GM18502 (cell line): ENCODE measurements at regions not wholly inside any gene's neighbourhood (a gene's known extent, or its start where the extent isn't known, plus 50 kb on each side); places are given as distances from the start of the nearest gene placed in this dataset.
"Not testable (repeated sequence)": the region's sequence is repeated elsewhere in the genome, so short reads cannot be mapped to it uniquely, and the experiment has no call there.

Experiments
- ATAC-seq: cut with Tn5 transposase; IDR thresholded peaks from one replicate; pipeline ENCODE4 v1.9.1; 2021; ENCODE audit warnings: mild to moderate bottlenecking; ENCODE audit not compliant: unreplicated experiment, poor library complexity

DNA sequence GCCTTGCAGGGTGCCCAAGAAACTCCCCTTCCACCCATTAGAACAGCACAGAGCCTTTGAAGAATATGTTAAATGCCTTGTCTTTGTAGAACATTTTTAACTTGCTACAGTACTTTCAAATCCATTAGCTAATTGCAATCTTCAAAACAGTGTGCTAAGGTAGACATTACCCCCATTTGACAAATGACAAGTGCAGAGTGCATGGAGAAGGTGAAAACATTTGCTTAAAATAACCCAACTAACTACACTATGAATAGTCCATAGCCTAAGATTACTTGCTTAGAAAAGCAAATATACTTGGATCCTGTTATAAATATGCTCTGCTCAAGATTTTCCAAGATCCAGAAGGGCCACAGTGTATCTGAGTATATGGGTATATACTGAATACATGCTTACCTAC, 87.0 kb upstream of the G2E3 start:
- ATAC-seq: no peak

DNA sequence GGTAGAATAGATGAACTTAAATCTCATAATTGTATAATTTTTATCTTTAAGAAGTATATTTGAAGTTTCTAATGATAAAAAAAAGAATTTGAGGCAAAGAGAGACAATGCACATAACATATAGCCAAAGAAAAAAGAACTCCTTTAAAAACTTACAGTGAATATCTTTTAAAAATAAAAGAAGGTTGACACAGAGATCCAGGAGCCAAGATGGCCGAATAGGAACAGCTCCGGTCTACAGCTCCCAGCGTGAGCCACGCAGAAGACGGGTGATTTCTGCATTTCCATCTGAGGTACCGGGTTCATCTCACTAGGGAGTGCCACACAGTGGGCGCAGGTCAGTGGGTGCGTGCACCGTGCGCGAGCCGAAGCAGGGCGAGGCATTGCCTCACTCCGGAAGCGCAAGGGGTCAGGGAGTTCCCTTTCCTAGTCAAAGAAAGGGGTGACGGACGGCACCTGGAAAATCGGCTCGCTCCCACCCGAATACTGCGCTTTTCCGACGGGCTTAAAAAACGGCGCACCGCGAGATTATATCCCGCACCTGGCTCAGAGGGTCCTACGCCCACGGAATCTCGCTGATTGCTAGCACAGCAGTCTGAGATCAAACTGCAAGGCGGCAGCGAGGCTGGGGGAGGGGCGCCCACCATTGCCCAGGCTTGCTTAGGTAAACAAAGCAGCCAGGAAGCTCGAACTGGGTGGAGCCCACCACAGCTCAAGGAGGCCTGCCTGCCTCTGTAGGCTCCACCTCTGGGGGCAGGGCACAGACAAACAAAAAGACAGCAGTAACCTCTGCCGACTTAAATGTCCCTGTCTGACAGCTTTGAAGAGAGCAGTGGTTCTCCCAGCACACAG, 84.9 kb upstream of the G2E3 start:
- ATAC-seq: not testable (repeated sequence)

DNA sequence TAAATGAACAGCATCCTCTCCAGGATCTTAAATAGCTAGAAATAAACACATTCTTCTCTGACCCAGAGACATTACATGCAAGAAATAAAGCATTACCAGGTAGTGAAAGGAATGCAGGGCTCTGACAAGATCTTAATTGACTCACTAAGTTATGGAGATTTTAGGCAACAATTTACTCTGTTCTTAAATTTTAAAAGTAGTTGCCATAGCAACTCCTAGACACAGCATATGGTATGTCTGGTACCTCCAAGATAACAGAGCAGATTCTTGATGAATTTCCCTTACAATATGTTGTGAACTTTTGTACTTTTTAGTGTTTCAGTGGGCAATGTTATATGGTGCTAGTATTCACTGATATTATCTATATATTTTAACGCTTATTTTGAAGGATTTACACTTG, 76.7 kb upstream of the G2E3 start:
- no peak for ATAC-seq

DNA sequence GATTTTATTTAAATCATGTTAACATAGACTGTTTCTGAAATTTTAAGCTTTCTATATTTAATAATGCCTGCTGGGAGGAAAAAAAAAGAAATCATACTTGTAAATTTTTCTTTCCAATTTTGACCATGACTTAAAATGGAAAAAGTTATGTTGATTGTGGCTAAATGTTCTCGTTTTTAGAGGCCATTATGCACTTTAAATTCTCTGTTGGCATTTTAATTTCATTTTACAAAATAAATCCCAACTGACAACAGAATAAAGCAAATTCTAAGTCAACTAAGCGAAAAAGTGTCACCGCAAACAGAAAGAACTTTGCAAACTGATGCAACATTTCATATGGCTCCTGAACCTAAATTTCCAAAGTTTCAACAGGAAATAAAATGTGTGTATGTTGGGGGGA, 74.8 kb upstream of the G2E3 start:
- ATAC-seq: no peak

DNA sequence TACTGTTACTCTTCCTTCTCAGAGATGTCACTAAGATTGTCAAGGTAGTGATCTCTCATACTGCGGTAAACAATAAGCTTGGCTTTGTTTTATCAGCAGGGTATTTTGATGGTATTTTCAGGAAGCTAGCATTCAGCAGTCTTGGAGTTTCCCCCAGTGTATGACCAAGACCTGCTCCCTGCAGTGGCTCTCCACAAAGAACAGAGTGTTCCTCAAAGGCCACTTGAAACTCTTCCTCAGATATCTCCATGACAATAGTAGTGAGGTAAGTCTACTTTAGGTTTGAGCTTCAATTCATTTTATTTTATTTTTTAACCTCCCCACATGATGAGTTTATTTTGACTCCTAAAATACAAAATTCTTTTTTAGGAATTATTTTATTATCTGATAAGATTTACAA, 74.0 kb upstream of the G2E3 start:
- no peak for ATAC-seq

DNA sequence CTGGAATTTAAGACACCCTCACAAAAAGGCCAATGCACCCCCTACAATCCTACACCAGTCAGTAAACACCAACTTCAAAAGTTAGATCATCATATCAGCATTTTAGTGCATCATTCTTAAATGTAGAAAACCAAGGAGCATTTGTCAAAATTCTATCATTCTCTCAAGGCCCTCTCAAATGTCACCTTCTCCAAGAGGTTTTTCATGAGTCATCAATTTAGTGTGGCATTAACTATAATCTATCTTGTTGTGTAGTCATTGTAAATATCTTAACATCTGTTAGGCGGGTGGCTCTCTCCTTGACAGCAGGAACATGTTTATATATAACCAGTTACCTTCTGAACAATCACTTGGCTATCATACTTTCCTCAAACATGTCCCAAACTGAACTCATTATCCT, 62.1 kb upstream of the G2E3 start:
- no peak for ATAC-seq

DNA sequence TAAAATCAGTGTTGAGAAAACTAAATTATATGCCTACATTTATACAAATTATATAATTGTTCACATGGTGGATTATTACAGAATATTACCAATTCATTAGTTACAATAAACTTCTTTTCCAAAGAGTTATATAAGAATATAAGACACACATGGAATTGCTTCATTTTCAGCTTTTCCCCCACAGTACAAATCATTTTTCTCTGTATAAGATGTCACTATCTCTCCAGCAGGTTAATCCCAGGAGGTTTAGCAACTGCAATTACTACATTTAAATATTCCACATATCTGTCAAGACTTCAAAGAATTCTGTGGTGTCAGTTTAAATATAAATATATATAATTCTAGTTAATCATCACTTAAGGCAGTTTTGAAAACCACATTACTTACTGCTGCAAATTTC, 59.6 kb upstream of the G2E3 start:
- no peak for ATAC-seq

DNA sequence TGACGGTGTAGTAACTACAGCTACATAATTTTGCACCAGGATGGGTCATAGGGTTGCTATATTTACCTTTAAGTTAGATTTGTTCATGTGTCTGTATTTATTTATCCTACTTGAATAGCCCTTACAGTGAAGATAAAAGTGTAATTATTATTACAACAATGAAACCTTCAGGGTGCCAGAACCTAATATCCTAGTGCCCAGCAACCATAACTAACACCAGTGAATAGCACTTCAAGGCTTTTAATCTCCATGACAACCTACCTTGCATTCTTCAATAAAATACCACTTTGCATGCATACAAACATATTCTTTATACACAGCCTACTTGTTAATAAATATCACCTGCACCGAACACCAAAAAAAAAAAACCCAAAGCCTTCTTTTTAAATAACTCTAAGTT, 58.7 kb upstream of the G2E3 start:
- no peak for ATAC-seq

DNA sequence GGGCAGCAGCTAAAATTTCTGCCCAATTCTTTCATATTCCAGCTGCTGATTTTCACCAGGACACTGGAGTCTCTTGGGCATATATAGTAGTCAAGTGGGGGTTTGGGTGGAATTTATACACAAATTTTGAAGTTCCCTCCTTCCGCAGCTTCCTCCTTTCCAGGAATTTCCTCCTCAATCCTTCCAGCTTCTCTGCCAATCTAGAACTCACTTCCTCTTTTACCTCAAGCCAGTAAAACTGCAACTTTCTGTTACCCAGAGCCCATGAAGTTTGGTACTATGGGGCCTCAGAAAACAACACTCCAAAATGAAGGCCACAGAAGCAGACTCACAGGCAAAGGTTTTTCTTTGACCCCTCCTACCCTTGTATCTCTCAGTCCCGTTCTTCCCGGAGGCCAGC, 51.7 kb upstream of the G2E3 start:
- no peak for ATAC-seq
